PC-3 (cell line): ENCODE measurements at regions not wholly inside any gene's neighbourhood (a gene's known extent, or its start where the extent isn't known, plus 50 kb on each side); places are given as distances from the start of the nearest gene placed in this dataset.

Source experiments
- ATAC-seq: fragments of 200-7000 bp; cut with Tn5 transposase; 2 replicates; pipeline ENCODE4 v1.9.1; 2020; ENCODE audit warnings: mild to moderate bottlenecking, moderate library complexity
- BruUV-seq: library from RNA; stranded (reverse); fragments of 400-500 nt; replicated peaks from 2 replicates; lab custom pipeline; 2021; lab: Mats Ljungman, UMichigan
- CTCF ChIA-PET: fragments of 300-600 bp; sonication (Branson Sonifier 250); formaldehyde crosslinking; loops from one replicate; lab custom pipeline; 2022; ENCODE audit warnings: antibody characterized with exemption; lab: Charles Lee
- POLR2A ChIA-PET: fragments of 300-600 bp; sonication (Branson Sonifier 250); formaldehyde crosslinking; loops from one replicate; lab custom pipeline; 2022; ENCODE audit warnings: antibody characterized with exemption; ENCODE audit not compliant: unreplicated experiment; lab: Charles Lee
- DNase-seq: peaks from one replicate; pipeline ENCODE4 v3.0.0-alpha.2; 2015
- H2AFZ ChIP-seq: fragments of 300-600 bp; sonication (generic); 2 replicates; pipeline ENCODE4 v1.6.0; 2016; ENCODE audit warnings: antibody characterized with exemption, low read length
- H3F3A ChIP-seq: fragments of 300-600 bp; sonication (generic); one replicate; pipeline ENCODE4 v1.6.0; 2017; ENCODE audit warnings: antibody characterized with exemption, low read length, control low read depth, mild to moderate bottlenecking; ENCODE audit not compliant: unreplicated experiment
- H3K27ac ChIP-seq: fragments of 300-600 bp; sonication (generic); 2 replicates; pipeline ENCODE4 v1.5.1; 2016; ENCODE audit warnings: mild to moderate bottlenecking, low read length
- H3K27me3 ChIP-seq: fragments of 300-600 bp; sonication (generic); 2 replicates; pipeline ENCODE4 v1.6.1; 2016; ENCODE audit warnings: low read length, mixed read lengths
- H3K36me3 ChIP-seq: fragments of 300-600 bp; sonication (generic); 2 replicates; pipeline ENCODE4 v1.6.1; 2016; ENCODE audit warnings: low read depth, mixed run types, low read length, mixed read lengths
- H3K4me1 ChIP-seq: fragments of 300-600 bp; sonication (generic); 2 replicates; pipeline ENCODE4 v1.5.1; 2016; ENCODE audit warnings: low read length; ENCODE audit not compliant: insufficient read depth
- H3K4me2 ChIP-seq: fragments of 300-600 bp; sonication (generic); 2 replicates; pipeline ENCODE4 v1.6.0; 2016; ENCODE audit warnings: low read length
- H3K4me3 ChIP-seq: fragments of 300-600 bp; sonication (generic); 2 replicates; pipeline ENCODE4 v1.5.1; 2016; ENCODE audit warnings: mild to moderate bottlenecking, low read length, mixed read lengths
- H3K79me2 ChIP-seq: fragments of 300-600 bp; sonication (generic); 2 replicates; pipeline ENCODE4 v1.6.1; 2017; ENCODE audit warnings: low read length, mixed read lengths
- H3K9ac ChIP-seq: fragments of 300-600 bp; sonication (generic); 2 replicates; pipeline ENCODE4 v1.6.0; 2016; ENCODE audit warnings: mild to moderate bottlenecking, low read length
- H3K9me2 ChIP-seq: fragments of 300-600 bp; sonication (generic); replicated peaks from 2 replicates; pipeline ENCODE4 v1.6.1; 2016; ENCODE audit warnings: mixed run types, low read length, mixed read lengths
- H3K9me3 ChIP-seq: fragments of 300-600 bp; sonication (generic); 2 replicates; pipeline ENCODE4 v1.6.1; 2016; ENCODE audit warnings: low read length, mixed read lengths
- H4K20me1 ChIP-seq: fragments of 300-600 bp; sonication (generic); 2 replicates; pipeline ENCODE4 v1.6.1; 2016; ENCODE audit warnings: low read length, mixed read lengths
- EZH2 ChIP-seq: fragments of 300-600 bp; sonication (generic); IDR thresholded peaks from one replicate; pipeline ENCODE4 v1.6.1; 2017; ENCODE audit warnings: antibody characterized with exemption, mild to moderate bottlenecking, low read length; ENCODE audit not compliant: unreplicated experiment
- EZH2phosphoT487 ChIP-seq: fragments of 300-600 bp; sonication (generic); IDR thresholded peaks from 2 replicates; pipeline ENCODE4 v1.6.1; 2018; ENCODE audit warnings: mild to moderate bottlenecking, antibody characterized with exemption, low read length, borderline replicate concordance
- intact Hi-C: fragments of 100-400 bp; cut with micrococcal nuclease; formaldehyde crosslinking; loops from 2 replicates; pipeline ENCODE4 v1.9.0; 2023
- TF ChIP-seq, protein P1 (sequence below): fragments of 300-600 bp; sonication (generic); conservative IDR thresholded peaks from 2 replicates; pipeline ENCODE4 v1.5.1; 2017; ENCODE audit warnings: antibody characterized with exemption, low read depth, mild to moderate bottlenecking, low read length

DNA sequence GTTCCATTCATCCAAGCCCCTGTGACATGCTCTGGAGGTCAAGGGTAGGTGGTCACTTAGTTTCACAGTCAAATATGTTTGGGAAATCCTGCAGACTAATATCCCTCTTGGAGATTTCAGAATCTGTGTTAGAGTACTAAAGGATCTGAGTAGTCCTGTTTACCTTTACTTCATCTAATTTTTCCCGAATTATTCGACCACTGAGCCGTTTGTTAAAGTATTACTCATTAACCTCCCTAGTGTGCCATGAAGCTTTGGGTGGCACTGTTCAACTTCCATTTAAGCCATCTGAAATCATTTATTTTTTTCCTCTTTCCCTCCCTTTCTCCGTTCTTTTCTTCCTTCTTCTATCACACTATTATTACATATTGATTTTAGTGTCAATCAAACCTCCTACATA lies 109.9 kb downstream of the NGF start:
- ChIA-PET POLR2A (no interaction called here), CTCF (no interaction called here)
- Histone ChIP-seq H3K9me2 (no peaks in the 10 kb centered on the region), H3K4me3 (no peak overlapping the region), H2AFZ (no peak overlapping the region), H3K27me3 (no peaks in the 10 kb centered on the region), H3K9ac (no peak overlapping the region), H3K36me3 (no peaks in the 10 kb centered on the region), H3F3A (no peaks in the 10 kb centered on the region), H3K79me2 (no peaks in the 10 kb centered on the region), H3K4me1 (peaks cover 38% of the 10 kb centered on the region), H3K9me3 (no peaks in the 10 kb centered on the region), H3K27ac (no peak overlapping the region), H4K20me1 (no peaks in the 10 kb centered on the region), H3K4me2 (no peak overlapping the region)
- ATAC-seq, result no peak
- BruUV-seq, result no TSS peak
- TF ChIP-seq, protein P1, sequence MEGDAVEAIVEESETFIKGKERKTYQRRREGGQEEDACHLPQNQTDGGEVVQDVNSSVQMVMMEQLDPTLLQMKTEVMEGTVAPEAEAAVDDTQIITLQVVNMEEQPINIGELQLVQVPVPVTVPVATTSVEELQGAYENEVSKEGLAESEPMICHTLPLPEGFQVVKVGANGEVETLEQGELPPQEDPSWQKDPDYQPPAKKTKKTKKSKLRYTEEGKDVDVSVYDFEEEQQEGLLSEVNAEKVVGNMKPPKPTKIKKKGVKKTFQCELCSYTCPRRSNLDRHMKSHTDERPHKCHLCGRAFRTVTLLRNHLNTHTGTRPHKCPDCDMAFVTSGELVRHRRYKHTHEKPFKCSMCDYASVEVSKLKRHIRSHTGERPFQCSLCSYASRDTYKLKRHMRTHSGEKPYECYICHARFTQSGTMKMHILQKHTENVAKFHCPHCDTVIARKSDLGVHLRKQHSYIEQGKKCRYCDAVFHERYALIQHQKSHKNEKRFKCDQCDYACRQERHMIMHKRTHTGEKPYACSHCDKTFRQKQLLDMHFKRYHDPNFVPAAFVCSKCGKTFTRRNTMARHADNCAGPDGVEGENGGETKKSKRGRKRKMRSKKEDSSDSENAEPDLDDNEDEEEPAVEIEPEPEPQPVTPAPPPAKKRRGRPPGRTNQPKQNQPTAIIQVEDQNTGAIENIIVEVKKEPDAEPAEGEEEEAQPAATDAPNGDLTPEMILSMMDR, result no peak
- TF ChIP-seq EZH2phosphoT487 (no peak), EZH2 (no peak)
- intact Hi-C loops, result no loop called here
- no peak for DNase-seq

DNA sequence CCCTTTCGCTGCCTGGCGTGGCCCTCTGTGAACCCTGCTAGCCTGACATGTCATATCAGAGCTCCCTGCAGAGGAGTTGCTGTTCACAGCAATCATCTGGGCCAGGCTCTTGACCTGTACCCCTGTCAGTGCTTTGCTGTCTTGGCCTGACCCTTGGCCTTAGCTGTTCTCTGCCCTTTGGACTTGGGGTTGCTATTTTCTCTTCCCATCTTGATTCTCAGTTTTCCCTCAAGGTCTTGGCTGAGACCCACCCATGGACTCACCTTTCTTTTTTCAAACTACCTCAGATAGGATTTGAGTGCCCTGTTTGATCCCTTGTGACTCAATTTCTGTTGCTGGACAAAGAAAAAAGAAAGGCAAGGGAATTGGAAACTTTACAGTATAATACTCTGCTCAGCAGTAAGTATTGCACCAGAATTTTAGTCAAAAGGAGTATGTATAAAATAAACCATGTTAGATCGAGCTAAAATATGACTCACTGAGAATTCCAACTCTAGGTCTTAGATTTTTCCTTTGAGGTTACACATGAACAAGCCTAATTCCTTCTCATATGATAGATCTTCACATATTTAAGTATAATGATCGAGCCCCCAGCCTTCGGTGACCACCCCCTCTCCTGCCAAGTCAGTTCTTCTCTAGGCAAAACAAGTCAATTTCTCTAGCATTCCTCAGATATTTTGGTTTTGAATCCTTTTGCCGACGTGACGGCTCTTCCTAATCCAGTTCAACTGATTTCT lies 110.5 kb downstream of the NGF start:
- no peaks in the 10 kb centered on the region for H3F3A ChIP-seq
- intact Hi-C loops, result no loop called here
- H3K4me1 ChIP-seq, result peaks cover 45% of the 10 kb centered on the region
- no peak overlapping the region for H3K4me3 ChIP-seq
- no peak overlapping the region for H3K4me2 ChIP-seq
- H4K20me1 ChIP-seq, result no peaks in the 10 kb centered on the region
- DNase-seq (no peak), ATAC-seq (no peak)
- no peaks in the 10 kb centered on the region for H3K9me2 ChIP-seq
- no peaks in the 10 kb centered on the region for H3K36me3 ChIP-seq
- H3K27ac ChIP-seq, result no peak overlapping the region
- H3K9ac ChIP-seq, result no peak overlapping the region
- no peak overlapping the region for H2AFZ ChIP-seq
- no peaks in the 10 kb centered on the region for H3K79me2 ChIP-seq
- TF ChIP-seq EZH2 (no peak), EZH2phosphoT487 (no peak)
- TF ChIP-seq, protein P1, result no peak
- no peaks in the 10 kb centered on the region for H3K9me3 ChIP-seq
- ChIA-PET CTCF (no interaction called here), POLR2A (no interaction called here)
- no TSS peak for BruUV-seq
- no peaks in the 10 kb centered on the region for H3K27me3 ChIP-seq

DNA sequence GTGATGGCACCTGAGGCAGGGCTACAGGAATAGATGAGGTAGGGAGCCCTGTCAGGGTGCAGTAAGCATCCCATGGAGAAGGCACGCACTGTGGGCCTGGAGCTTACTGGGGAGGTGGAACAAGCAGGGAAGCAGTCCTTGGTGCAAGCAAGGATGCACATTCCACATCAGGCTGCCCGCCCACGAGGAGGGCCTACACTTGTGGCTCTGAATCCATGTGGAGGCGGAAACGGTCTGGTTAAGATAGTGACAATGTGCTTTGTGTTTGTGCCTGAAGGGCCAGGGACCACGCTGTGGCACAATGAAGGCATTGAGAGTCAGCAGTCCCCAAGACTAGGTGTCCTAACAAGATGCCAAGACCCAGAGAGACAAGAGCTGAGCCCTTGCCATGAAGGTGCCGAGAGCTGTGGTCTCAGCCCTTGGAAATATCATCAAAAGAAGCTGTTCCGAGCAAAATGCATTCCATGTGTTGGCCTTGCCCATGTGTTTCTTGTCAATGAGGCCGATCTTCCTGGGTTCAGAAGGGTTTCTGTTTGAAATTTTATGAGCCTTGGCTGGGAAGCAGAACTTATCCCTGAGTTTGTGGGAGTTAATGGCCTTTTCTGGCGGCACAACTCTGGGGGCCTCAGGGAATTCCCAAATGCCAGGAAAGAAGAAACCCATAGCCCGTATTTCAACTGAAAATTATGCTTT lies 111.9 kb downstream of the NGF start:
- H3K27ac ChIP-seq, result no peak overlapping the region
- CTCF ChIA-PET, result no interaction called here
- H3K4me3 ChIP-seq, result no peak overlapping the region
- TF ChIP-seq, protein P1, result no peak
- TF ChIP-seq EZH2phosphoT487 (no peak), EZH2 (no peak)
- intact Hi-C loops, result no loop called here
- H3K36me3 ChIP-seq, result no peaks in the 10 kb centered on the region
- H3K4me1 ChIP-seq, result peaks cover 51% of the 10 kb centered on the region
- H3K27me3 ChIP-seq, result no peaks in the 10 kb centered on the region
- H3K9me3 ChIP-seq, result no peaks in the 10 kb centered on the region
- no peak overlapping the region for H3K9ac ChIP-seq
- no peaks in the 10 kb centered on the region for H3F3A ChIP-seq
- no peaks in the 10 kb centered on the region for H4K20me1 ChIP-seq
- no peak overlapping the region for H3K4me2 ChIP-seq
- no peaks in the 10 kb centered on the region for H3K9me2 ChIP-seq
- no peaks in the 10 kb centered on the region for H3K79me2 ChIP-seq
- POLR2A ChIA-PET, result no interaction called here
- DNase-seq (no peak), ATAC-seq (no peak)
- H2AFZ ChIP-seq, result no peak overlapping the region
- no TSS peak for BruUV-seq
